WTC11 (cell line): ENCODE measurements at regions not wholly inside any gene's neighbourhood (a gene's known extent, or its start where the extent isn't known, plus 50 kb on each side); places are given as distances from the start of the nearest gene placed in this dataset.

Source experiments
- ESRRA ChIP-seq: sonication (generic); formaldehyde crosslinking; IDR thresholded peaks from 2 replicates; pipeline ENCODE4 v1.8.1; 2022; ENCODE audit warnings: mild to moderate bottlenecking, missing genetic modification reagents, borderline replicate concordance
- FOXP1 ChIP-seq: sonication (generic); formaldehyde crosslinking; IDR thresholded peaks from 2 replicates; pipeline ENCODE4 v1.8.0; 2022; ENCODE audit warnings: missing genetic modification reagents, mild to moderate bottlenecking, moderate library complexity, borderline replicate concordance
- NFE2L1 ChIP-seq: sonication (generic); formaldehyde crosslinking; IDR thresholded peaks from 2 replicates; pipeline ENCODE4 v1.8.1; 2023; ENCODE audit warnings: missing genetic modification reagents
- NFYB ChIP-seq: sonication (generic); formaldehyde crosslinking; conservative IDR thresholded peaks from 2 replicates; pipeline ENCODE4 v1.8.0; 2022; ENCODE audit warnings: low read depth, missing genetic modification reagents
- TEAD1 ChIP-seq: sonication (generic); formaldehyde crosslinking; IDR thresholded peaks from 2 replicates; pipeline ENCODE4 v1.8.0; 2022; ENCODE audit warnings: mild to moderate bottlenecking, missing genetic modification reagents
- ZNF121 ChIP-seq: sonication (generic); formaldehyde crosslinking; IDR thresholded peaks from 2 replicates; pipeline ENCODE4 v1.8.0; 2023; ENCODE audit warnings: missing genetic modification reagents
- TF ChIP-seq, protein P1 (sequence below): fragments of 200-600 bp; IDR thresholded peaks from 2 replicates; pipeline ENCODE4 v1.8.0; 2022; ENCODE audit warnings: antibody characterized with exemption

- TF ChIP-seq, protein P1, sequence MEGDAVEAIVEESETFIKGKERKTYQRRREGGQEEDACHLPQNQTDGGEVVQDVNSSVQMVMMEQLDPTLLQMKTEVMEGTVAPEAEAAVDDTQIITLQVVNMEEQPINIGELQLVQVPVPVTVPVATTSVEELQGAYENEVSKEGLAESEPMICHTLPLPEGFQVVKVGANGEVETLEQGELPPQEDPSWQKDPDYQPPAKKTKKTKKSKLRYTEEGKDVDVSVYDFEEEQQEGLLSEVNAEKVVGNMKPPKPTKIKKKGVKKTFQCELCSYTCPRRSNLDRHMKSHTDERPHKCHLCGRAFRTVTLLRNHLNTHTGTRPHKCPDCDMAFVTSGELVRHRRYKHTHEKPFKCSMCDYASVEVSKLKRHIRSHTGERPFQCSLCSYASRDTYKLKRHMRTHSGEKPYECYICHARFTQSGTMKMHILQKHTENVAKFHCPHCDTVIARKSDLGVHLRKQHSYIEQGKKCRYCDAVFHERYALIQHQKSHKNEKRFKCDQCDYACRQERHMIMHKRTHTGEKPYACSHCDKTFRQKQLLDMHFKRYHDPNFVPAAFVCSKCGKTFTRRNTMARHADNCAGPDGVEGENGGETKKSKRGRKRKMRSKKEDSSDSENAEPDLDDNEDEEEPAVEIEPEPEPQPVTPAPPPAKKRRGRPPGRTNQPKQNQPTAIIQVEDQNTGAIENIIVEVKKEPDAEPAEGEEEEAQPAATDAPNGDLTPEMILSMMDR: no peak
- TF ChIP-seq ESRRA (CRISPR knock-in tag): no peak
- TF ChIP-seq FOXP1 (CRISPR knock-in tag): no peak
- no peak for TF ChIP-seq NFE2L1 (CRISPR knock-in tag)
- no peak for TF ChIP-seq NFYB (CRISPR knock-in tag)
- no peak for TF ChIP-seq ZNF121 (CRISPR knock-in tag)
- no peak for TF ChIP-seq TEAD1 (CRISPR knock-in tag)
Observed at GRCh38 chr5:61657686-61658085, 325.6 kb downstream of the ZSWIM6 start.
